Suprapubic skin (tissue), 4 donors: ENCODE measurements at regions not wholly inside any gene's neighbourhood (a gene's known extent, or its start where the extent isn't known, plus 50 kb on each side); places are given as distances from the start of the nearest gene placed in this dataset.

Experiments used
- DNase-seq, 2 donors: peaks; one replicate each; pipeline ENCODE4 v3.0.0-alpha.2; 2019; ENCODE audit warnings: low spot score in 2 of 2
- H3K27ac ChIP-seq: fragments of 200-600 bp; sonication (generic); one replicate; pipeline ENCODE4 v1.5.1; 2019
- H3K27me3 ChIP-seq: fragments of 200-600 bp; sonication (generic); one replicate; pipeline ENCODE4 v1.5.1; 2019
- H3K36me3 ChIP-seq: fragments of 200-600 bp; sonication (generic); one replicate; pipeline ENCODE4 v1.5.1; 2019
- H3K4me1 ChIP-seq: fragments of 200-600 bp; sonication (generic); one replicate; pipeline ENCODE4 v1.5.1; 2019
- H3K4me3 ChIP-seq: fragments of 200-600 bp; sonication (generic); one replicate; pipeline ENCODE4 v1.5.1; 2019; ENCODE audit warnings: mild to moderate bottlenecking
- H3K9me3 ChIP-seq: fragments of 200-600 bp; sonication (generic); one replicate; pipeline ENCODE4 v1.5.1; 2019
- CTCF ChIP-seq, 2 donors: fragments of 200-600 bp in 1 of 2; fragments of 450-650 bp in 1 of 2; sonication (generic) in 1 of 2; IDR thresholded peaks; one replicate each; pipeline ENCODE4 v1.5.1; 2016 to 2019; ENCODE audit warnings: antibody characterized with exemption in 2 of 2, mild to moderate bottlenecking in 1 of 2, moderate library complexity in 1 of 2
- EP300 ChIP-seq: sonication (generic); formaldehyde crosslinking; IDR thresholded peaks from one replicate; pipeline ENCODE4 v1.6.1; 2017; ENCODE audit warnings: antibody characterized with exemption
- POLR2A ChIP-seq, 2 donors: fragments of 450-650 bp; IDR thresholded peaks; one replicate each; pipeline ENCODE4 v1.6.1; 2017; ENCODE audit warnings: antibody characterized with exemption in 2 of 2, mild to moderate bottlenecking in 2 of 2, moderate library complexity in 2 of 2
- POLR2AphosphoS5 ChIP-seq, 3 donors: sonication (generic); formaldehyde crosslinking; IDR thresholded peaks; one replicate each; pipeline ENCODE4 v1.6.1; 2017; ENCODE audit warnings: antibody characterized with exemption in 3 of 3
- whole genome bisulfite sequencing: methylation state at CpG from one replicate; pipeline ENCODE4 v1.1.5; 2018; 5-methylcytosine and 5-hydroxymethylcytosine counted together

- Histone ChIP-seq H3K9me3 (no peaks in the 10 kb centered on the region), H3K4me1 (no peaks in the 10 kb centered on the region), H3K36me3 (no peaks in the 10 kb centered on the region), H3K4me3 (no peak overlapping the region), H3K27me3 (no peaks in the 10 kb centered on the region), H3K27ac (no peak overlapping the region)
- DNase-seq: no peak
- 79% methylated on average over 5 of the region's 5 CpGs for WGBS
- no peak for TF ChIP-seq CTCF (IDR thresholded peaks at IDR 0.05)
- TF ChIP-seq EP300: no peak
- no peak for TF ChIP-seq POLR2AphosphoS5 (IDR thresholded peaks at IDR 0.05)
- no peak for TF ChIP-seq POLR2A (IDR thresholded peaks at IDR 0.05)
Observed at GRCh38 chr2:22691666-22692065, 693.3 kb upstream of the KLHL29 start.

GRCh38 chr2:22692746-22693145 is 692.2 kb upstream of the KLHL29 start:
- Histone ChIP-seq H3K4me1 (no peaks in the 10 kb centered on the region), H3K9me3 (no peaks in the 10 kb centered on the region), H3K27me3 (no peaks in the 10 kb centered on the region), H3K27ac (no peak overlapping the region), H3K4me3 (no peak overlapping the region), H3K36me3 (no peaks in the 10 kb centered on the region)
- WGBS: 84% methylated on average over 2 of the region's 2 CpGs
- no peak for DNase-seq
- no peak for TF ChIP-seq EP300
- TF ChIP-seq POLR2A (IDR thresholded peaks at IDR 0.05): no peak

GRCh38 chr2:22694300-22694699 is 690.7 kb upstream of the KLHL29 start:
- DNase-seq: no peak
- Histone ChIP-seq H3K4me1 (no peaks in the 10 kb centered on the region), H3K27ac (no peak overlapping the region), H3K9me3 (no peaks in the 10 kb centered on the region), H3K36me3 (no peaks in the 10 kb centered on the region), H3K4me3 (no peak overlapping the region), H3K27me3 (no peaks in the 10 kb centered on the region)
- 81% methylated on average over 2 of the region's 2 CpGs for WGBS
- TF ChIP-seq CTCF (IDR thresholded peaks at IDR 0.05): no peak
- no peak for TF ChIP-seq POLR2A (IDR thresholded peaks at IDR 0.05)
- no peak for TF ChIP-seq EP300
- TF ChIP-seq POLR2AphosphoS5 (IDR thresholded peaks at IDR 0.05): no peak

- DNase-seq: no peak
- H3K9me3 ChIP-seq: no peaks in the 10 kb centered on the region
- H3K4me1 ChIP-seq: no peaks in the 10 kb centered on the region
- H3K27me3 ChIP-seq: no peaks in the 10 kb centered on the region
- TF ChIP-seq EP300 (no peak), POLR2A (IDR thresholded peaks at IDR 0.05) (no peak)
- H3K27ac ChIP-seq: no peak overlapping the region
- no peak overlapping the region for H3K4me3 ChIP-seq
- 70% methylated on average over 1 of the region's 1 CpG for WGBS
- H3K36me3 ChIP-seq: no peaks in the 10 kb centered on the region
Observed at GRCh38 chr2:22694856-22695255, 690.1 kb upstream of the KLHL29 start.

GRCh38 chr2:22697054-22697788 is 687.8 kb upstream of the KLHL29 start:
- Histone ChIP-seq H3K9me3 (no peaks in the 10 kb centered on the region), H3K27me3 (no peaks in the 10 kb centered on the region), H3K4me3 (no peak overlapping the region), H3K4me1 (no peaks in the 10 kb centered on the region), H3K27ac (no peak overlapping the region), H3K36me3 (no peaks in the 10 kb centered on the region)
- TF ChIP-seq POLR2AphosphoS5 (IDR thresholded peaks at IDR 0.05): no peak
- no peak for TF ChIP-seq CTCF (IDR thresholded peaks at IDR 0.05)
- no peak for TF ChIP-seq POLR2A (IDR thresholded peaks at IDR 0.05)
- TF ChIP-seq EP300: no peak
- DNase-seq: no peak
- WGBS: 85% methylated on average over 4 of the region's 4 CpGs

- Histone ChIP-seq H3K9me3 (no peaks in the 10 kb centered on the region), H3K27me3 (no peaks in the 10 kb centered on the region), H3K4me1 (no peaks in the 10 kb centered on the region), H3K27ac (no peak overlapping the region), H3K4me3 (no peak overlapping the region), H3K36me3 (no peaks in the 10 kb centered on the region)
- no peak for DNase-seq
- WGBS: 79% methylated on average over 2 of the region's 2 CpGs
- TF ChIP-seq POLR2AphosphoS5 (IDR thresholded peaks at IDR 0.05) (no peak), POLR2A (IDR thresholded peaks at IDR 0.05) (no peak), CTCF (IDR thresholded peaks at IDR 0.05) (no peak), EP300 (no peak)
Observed at GRCh38 chr2:22701561-22702160, 683.3 kb upstream of the KLHL29 start.
